ENCODE measurements at regions not wholly inside any gene's neighbourhood (a gene's known extent, or its start where the extent isn't known, plus 50 kb on each side); places are given as distances from the start of the nearest gene placed in this dataset.
"Not testable (repeated sequence)": the region's sequence is repeated elsewhere in the genome, so short reads cannot be mapped to it uniquely, and the experiment has no call there.

DNA sequence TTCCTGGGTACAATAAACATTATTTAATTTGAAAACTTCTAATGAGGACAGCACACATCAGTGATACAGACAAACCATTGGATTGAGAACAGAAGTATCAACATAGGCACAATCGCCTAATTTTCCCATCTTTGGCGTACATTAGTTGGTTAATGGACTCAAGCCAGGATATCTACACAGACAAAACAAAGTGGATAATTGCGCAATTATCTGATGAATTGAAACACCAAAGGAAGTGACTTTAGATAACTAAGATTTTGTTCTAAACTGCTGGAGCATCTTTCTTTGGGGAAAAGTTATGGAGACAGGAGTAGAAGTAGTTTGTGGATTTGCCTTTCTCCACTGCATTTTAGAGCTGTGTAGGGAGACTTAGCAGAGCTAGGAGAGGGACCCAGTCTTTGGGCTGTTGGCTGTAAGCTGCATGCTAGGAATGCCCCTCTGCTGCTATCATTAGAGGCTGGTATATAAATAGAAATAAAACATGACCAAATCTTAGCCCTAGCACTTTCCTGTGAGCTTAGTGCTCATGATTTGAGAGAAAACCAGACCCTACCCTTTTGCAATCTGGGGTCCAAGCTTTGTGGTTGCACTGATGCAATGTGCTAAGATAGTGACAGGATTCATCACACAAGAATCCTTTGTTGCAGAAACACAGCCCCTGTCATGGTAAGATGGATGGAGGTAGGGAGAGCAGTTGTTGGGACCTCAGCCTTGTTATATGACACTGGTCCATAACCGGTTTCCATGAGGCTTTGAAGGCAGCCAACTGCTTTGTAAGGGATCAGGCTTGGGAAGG is 264.5 kb upstream of the PIK3C3 start:
- peak; percentile 33 for DNase-seq

DNA sequence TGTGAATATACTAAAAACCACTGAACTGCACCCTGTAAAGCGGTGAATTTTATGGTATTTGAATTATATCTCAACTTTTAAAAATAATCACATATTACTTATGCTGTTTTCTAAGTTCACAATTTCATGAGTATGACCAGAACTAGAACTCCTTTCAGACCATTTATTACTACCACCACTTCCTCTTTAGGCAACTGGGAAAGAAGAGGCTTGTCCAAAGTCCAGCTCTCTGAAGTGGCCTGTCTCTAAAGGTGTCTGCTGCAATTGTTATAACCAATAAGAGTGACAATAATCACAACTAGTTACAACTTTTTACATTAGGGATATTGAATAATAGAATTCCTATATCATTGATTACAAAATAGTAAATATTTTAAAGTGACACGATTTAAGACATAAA is 267.9 kb upstream of the PIK3C3 start:
- DNase-seq, result no peak

GRCh38 chr18:41681138-41681880 is 273.7 kb upstream of the PIK3C3 start:
- DNase-seq, result no peak

GRCh38 chr18:41674506-41674905 is 280.5 kb upstream of the PIK3C3 start:
- no peak for DNase-seq

GRCh38 chr18:41666231-41666630 is 288.8 kb upstream of the PIK3C3 start:
- DNase-seq, result no peak

DNA sequence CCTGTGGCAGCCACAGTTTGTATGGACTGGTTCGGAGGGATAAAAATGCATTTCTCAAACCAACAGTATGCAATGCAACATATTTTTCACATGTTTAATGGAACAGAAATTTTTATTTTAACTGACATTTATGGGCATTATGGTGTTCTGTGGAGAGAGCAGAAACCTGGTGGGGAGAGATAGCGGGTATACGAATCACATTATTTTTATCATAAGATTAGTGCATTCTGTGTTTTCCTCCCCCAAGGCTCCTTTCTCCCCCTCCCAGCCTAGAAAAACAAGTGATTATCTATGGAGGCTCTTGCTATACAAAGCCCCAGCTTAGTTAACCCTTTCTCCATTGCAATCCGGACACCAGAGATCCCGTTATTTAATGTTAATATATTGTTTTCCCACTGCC is 289.8 kb upstream of the PIK3C3 start:
- DNase-seq, result no peak

- DNase-seq, result peak; percentile 24
These were observed 294.4 kb upstream of the PIK3C3 start for GRCh38 chr18:41660654-41661053.

GRCh38 chr18:41659438-41660130 is 295.4 kb upstream of the PIK3C3 start:
- DNase-seq, result no peak

DNA sequence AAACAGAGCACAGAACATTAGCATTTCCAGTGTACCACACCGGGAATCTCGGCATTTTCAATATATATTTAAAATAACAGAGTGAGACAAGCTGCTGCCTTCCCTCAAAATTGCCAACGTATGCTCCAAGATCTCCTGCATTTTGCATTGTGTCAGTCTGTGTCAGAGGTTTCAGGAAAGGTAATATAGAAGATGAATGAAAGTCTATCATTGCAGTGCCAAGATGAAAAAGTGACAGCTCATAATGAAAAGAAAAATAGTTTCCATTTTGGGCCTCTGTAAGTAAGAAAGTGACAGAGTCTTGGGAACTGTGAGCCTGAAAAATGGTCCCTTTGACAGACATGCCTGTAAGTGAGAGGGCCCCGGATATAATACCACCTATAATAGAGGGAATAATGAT is 297.8 kb upstream of the PIK3C3 start:
- DNase-seq, result no peak

- no peak for DNase-seq
These were observed 300.0 kb upstream of the PIK3C3 start for GRCh38 chr18:41655074-41655473.

- DNase-seq, result no peak
These were observed 307.1 kb upstream of the PIK3C3 start for GRCh38 chr18:41647914-41648313.

- DNase-seq, result no peak
These were observed 308.0 kb upstream of the PIK3C3 start for GRCh38 chr18:41646915-41647620.

DNA sequence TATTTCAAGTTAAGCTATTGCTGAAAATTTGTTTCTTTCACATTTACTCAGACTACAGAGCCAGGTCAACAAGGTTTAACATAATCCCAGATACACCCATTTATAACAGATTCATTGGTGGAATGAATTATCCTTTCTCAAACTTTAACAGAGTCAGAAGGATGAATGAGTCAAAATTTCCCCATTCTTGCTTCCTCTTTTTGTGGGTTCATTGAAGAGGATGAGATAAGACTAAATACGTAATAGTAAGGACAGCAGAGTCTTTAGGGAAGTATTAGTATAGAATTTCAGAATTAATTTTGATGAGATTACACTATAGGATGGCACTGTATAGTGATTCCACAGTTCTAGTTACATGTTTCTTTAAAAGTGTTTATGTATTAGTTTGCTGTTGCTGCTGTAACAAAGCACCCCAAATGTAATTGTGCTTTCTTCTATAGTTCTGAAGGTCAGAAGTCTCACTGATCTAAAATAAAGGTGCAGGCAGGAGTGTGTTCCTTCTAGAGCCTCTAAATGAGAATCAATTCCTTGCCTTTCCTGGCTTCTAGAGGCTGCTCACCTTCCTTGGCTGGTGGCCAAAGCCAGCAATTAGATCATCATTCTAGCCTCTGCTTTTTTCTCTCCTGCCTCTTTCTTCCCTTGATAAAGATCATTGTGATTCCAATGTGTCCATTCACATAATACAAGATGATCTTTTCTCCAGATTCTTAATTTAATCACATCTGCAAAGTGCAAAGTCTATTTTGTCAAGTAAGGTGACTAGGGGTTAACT is 309.3 kb upstream of the PIK3C3 start:
- no peak for DNase-seq

- DNase-seq, result no peak
These were observed 310.6 kb upstream of the PIK3C3 start for GRCh38 chr18:41644466-41644865.

DNA sequence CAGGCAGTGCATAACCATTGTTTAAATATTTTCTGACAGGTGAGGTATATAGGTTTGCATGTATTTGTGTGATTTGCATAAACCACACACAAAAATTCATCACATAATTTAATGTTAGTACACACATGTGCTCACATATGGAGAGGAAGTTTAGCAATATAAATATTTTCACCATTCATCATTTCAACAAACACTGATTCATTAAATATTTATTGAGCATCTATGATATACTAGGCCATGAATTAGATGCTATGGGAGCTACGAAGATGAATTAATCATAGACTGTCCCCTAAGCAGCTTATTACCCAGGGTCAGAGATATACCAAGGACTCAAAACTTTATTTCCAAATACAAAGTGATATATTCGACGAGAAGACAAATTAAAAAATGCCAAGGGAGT is 311.6 kb upstream of the PIK3C3 start:
- no peak for DNase-seq

- DNase-seq, result no peak
These were observed 312.3 kb upstream of the PIK3C3 start for GRCh38 chr18:41642756-41643155.

DNA sequence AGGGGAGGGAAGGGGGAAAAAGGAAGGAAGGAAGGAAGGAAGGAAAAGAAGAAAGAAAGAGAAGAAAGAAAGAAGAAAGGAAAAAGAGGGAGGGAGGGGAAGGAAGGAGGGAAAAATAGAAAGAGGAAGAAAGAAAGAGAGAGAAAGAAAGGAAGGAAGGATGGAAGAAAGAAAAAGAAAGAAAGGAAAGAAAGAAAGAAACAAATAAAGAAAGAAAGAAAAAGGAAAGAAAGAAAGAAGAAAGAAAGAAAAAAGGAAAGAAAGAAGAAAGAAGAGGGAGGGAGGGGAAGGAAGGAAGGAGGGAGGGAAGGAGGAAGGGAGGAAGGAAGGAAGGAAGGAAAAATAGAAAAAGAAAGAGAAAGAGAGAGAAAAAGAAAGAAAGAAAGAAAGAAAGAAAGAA is 315.8 kb upstream of the PIK3C3 start:
- DNase-seq, result no peak

GRCh38 chr18:41631723-41632285 is 323.2 kb upstream of the PIK3C3 start:
- not testable (repeated sequence) for DNase-seq

- no peak for DNase-seq
These were observed 324.7 kb upstream of the PIK3C3 start for GRCh38 chr18:41630232-41630886.

- peak; percentile 3 for DNase-seq
These were observed 330.6 kb upstream of the PIK3C3 start for GRCh38 chr18:41624460-41624859.

GRCh38 chr18:41621177-41621576 is 333.9 kb upstream of the PIK3C3 start:
- no peak for DNase-seq
